Activated T-helper 2 cell treated with anti-CD3 and anti-CD28 coated beads, Interferon-gamma antibody, Interleukin-2, Interleukin-4, amounts not matched to agents 10 μg/mL and 5 μg/mL and 100 μg/mL, durations not matched to agents 14 hours and 24 hours and 36 hours (primary cell): ENCODE measurements at regions not wholly inside any gene's neighbourhood (a gene's known extent, or its start where the extent isn't known, plus 50 kb on each side); places are given as distances from the start of the nearest gene placed in this dataset.

Source experiments
- DNase-seq: peaks from one replicate; pipeline ENCODE4 v3.0.0; 2021; ENCODE audit warnings: low spot score
- H3K27ac Mint-ChIP-seq: one replicate; pipeline ENCODE4 v1.8.0; 2021; ENCODE audit warnings: mixed read lengths
- H3K27me3 Mint-ChIP-seq: one replicate; pipeline ENCODE4 v1.8.0; 2021; ENCODE audit warnings: low read depth, mixed read lengths
- H3K36me3 Mint-ChIP-seq: one replicate; pipeline ENCODE4 v1.8.0; 2021; ENCODE audit warnings: low read depth, mixed read lengths
- H3K4me1 Mint-ChIP-seq: one replicate; pipeline ENCODE4 v1.8.0; 2021; ENCODE audit warnings: low read depth, mixed read lengths
- H3K4me3 Mint-ChIP-seq: one replicate; pipeline ENCODE4 v1.8.0; 2021; ENCODE audit warnings: low read depth, mild to moderate bottlenecking, moderate library complexity, mixed read lengths
- H3K9me3 Mint-ChIP-seq: one replicate; pipeline ENCODE4 v1.8.0; 2021; ENCODE audit warnings: mixed read lengths
- intact Hi-C: fragments of 100-400 bp; cut with micrococcal nuclease; formaldehyde crosslinking; loops from one replicate; pipeline ENCODE4 v1.15.1; 2023

GRCh38 chr2:129717560-129718130, 261.8 kb upstream of the RAB6C start:
- Mint-ChIP-seq H3K4me1 (no peaks in the 10 kb centered on the region), H3K9me3 (no peaks in the 10 kb centered on the region), H3K27ac (no peak overlapping the region), H3K27me3 (no peaks in the 10 kb centered on the region), H3K36me3 (no peaks in the 10 kb centered on the region), H3K4me3 (no peak overlapping the region)
- intact Hi-C loops, result no loop called here
- DNase-seq, result no peak

GRCh38 chr2:129719335-129719734, 260.1 kb upstream of the RAB6C start:
- Mint-ChIP-seq H3K4me1 (no peaks in the 10 kb centered on the region), H3K36me3 (no peaks in the 10 kb centered on the region), H3K27me3 (no peaks in the 10 kb centered on the region), H3K4me3 (no peak overlapping the region), H3K9me3 (no peaks in the 10 kb centered on the region), H3K27ac (no peak overlapping the region)
- intact Hi-C loops, result no loop called here
- no peak for DNase-seq

- Mint-ChIP-seq H3K36me3 (no peaks in the 10 kb centered on the region), H3K4me1 (no peaks in the 10 kb centered on the region), H3K27me3 (no peaks in the 10 kb centered on the region), H3K27ac (no peak overlapping the region), H3K4me3 (no peak overlapping the region), H3K9me3 (no peaks in the 10 kb centered on the region)
- no peak for DNase-seq
- intact Hi-C loops, result no loop called here
Observed at GRCh38 chr2:129720360-129720759, 259.1 kb upstream of the RAB6C start.

GRCh38 chr2:129720761-129721160, 258.7 kb upstream of the RAB6C start:
- Mint-ChIP-seq H3K9me3 (no peaks in the 10 kb centered on the region), H3K4me1 (no peaks in the 10 kb centered on the region), H3K27ac (no peak overlapping the region), H3K27me3 (no peaks in the 10 kb centered on the region), H3K4me3 (no peak overlapping the region), H3K36me3 (no peaks in the 10 kb centered on the region)
- no peak for DNase-seq
- intact Hi-C loops, result no loop called here

GRCh38 chr2:129721236-129721635, 258.2 kb upstream of the RAB6C start:
- DNase-seq, result no peak
- Mint-ChIP-seq H3K4me1 (no peaks in the 10 kb centered on the region), H3K9me3 (no peaks in the 10 kb centered on the region), H3K36me3 (no peaks in the 10 kb centered on the region), H3K27me3 (no peaks in the 10 kb centered on the region), H3K4me3 (no peak overlapping the region), H3K27ac (no peak overlapping the region)
- intact Hi-C loops, result no loop called here

GRCh38 chr2:129721846-129722245, 257.6 kb upstream of the RAB6C start:
- no peaks in the 10 kb centered on the region for H3K9me3 Mint-ChIP-seq
- intact Hi-C loops, result no loop called here
- no peaks in the 10 kb centered on the region for H3K36me3 Mint-ChIP-seq
- no peak overlapping the region for H3K27ac Mint-ChIP-seq
- DNase-seq, result no peak
- no peak overlapping the region for H3K4me3 Mint-ChIP-seq
- no peaks in the 10 kb centered on the region for H3K4me1 Mint-ChIP-seq
- H3K27me3 Mint-ChIP-seq, result no peaks in the 10 kb centered on the region

- intact Hi-C loops, result no loop called here
- Mint-ChIP-seq H3K4me1 (no peaks in the 10 kb centered on the region), H3K27me3 (no peaks in the 10 kb centered on the region), H3K4me3 (no peak overlapping the region), H3K9me3 (no peaks in the 10 kb centered on the region), H3K36me3 (no peaks in the 10 kb centered on the region), H3K27ac (no peak overlapping the region)
- no peak for DNase-seq
Observed at GRCh38 chr2:129722306-129723019, 257.0 kb upstream of the RAB6C start.

- intact Hi-C loops, result no loop called here
- DNase-seq, result no peak
Observed at GRCh38 chr2:129723277-129724020, 256.0 kb upstream of the RAB6C start.

GRCh38 chr2:129724021-129724757, 255.3 kb upstream of the RAB6C start:
- intact Hi-C loops, result no loop called here
- DNase-seq, result no peak
- Mint-ChIP-seq H3K4me1 (no peaks in the 10 kb centered on the region), H3K4me3 (no peak overlapping the region), H3K9me3 (no peaks in the 10 kb centered on the region), H3K36me3 (no peaks in the 10 kb centered on the region), H3K27ac (no peak overlapping the region), H3K27me3 (no peaks in the 10 kb centered on the region)

More at GRCh38 chr2:129723277-129724020, 256.0 kb upstream of the RAB6C start:
- Mint-ChIP-seq H3K4me3 (no peak overlapping the region), H3K4me1 (no peaks in the 10 kb centered on the region), H3K36me3 (no peaks in the 10 kb centered on the region), H3K9me3 (no peaks in the 10 kb centered on the region), H3K27ac (no peak overlapping the region), H3K27me3 (no peaks in the 10 kb centered on the region)

- Mint-ChIP-seq H3K27me3 (no peaks in the 10 kb centered on the region), H3K9me3 (no peaks in the 10 kb centered on the region), H3K4me3 (no peak overlapping the region), H3K36me3 (no peaks in the 10 kb centered on the region), H3K27ac (no peak overlapping the region), H3K4me1 (no peaks in the 10 kb centered on the region)
- intact Hi-C loops, result no loop called here
- no peak for DNase-seq
Observed at GRCh38 chr2:129726216-129726615, 253.2 kb upstream of the RAB6C start.

GRCh38 chr2:129727286-129727685, 252.2 kb upstream of the RAB6C start:
- no peaks in the 10 kb centered on the region for H3K36me3 Mint-ChIP-seq
- H3K27ac Mint-ChIP-seq, result no peak overlapping the region
- H3K9me3 Mint-ChIP-seq, result no peaks in the 10 kb centered on the region
- no peaks in the 10 kb centered on the region for H3K27me3 Mint-ChIP-seq
- H3K4me1 Mint-ChIP-seq, result no peaks in the 10 kb centered on the region
- no peak for DNase-seq
- intact Hi-C loops, result no loop called here
- H3K4me3 Mint-ChIP-seq, result no peak overlapping the region

- intact Hi-C loops, result no loop called here
- H3K27ac Mint-ChIP-seq, result no peak overlapping the region
- H3K36me3 Mint-ChIP-seq, result no peaks in the 10 kb centered on the region
- H3K4me3 Mint-ChIP-seq, result no peak overlapping the region
- H3K4me1 Mint-ChIP-seq, result no peaks in the 10 kb centered on the region
- H3K27me3 Mint-ChIP-seq, result no peaks in the 10 kb centered on the region
- DNase-seq, result no peak
- H3K9me3 Mint-ChIP-seq, result no peaks in the 10 kb centered on the region
Observed at GRCh38 chr2:129728035-129728972, 251.2 kb upstream of the RAB6C start.
